ENCODE measurements at regions not wholly inside any gene's neighbourhood (a gene's known extent, or its start where the extent isn't known, plus 50 kb on each side); places are given as distances from the start of the nearest gene placed in this dataset.

DNA sequence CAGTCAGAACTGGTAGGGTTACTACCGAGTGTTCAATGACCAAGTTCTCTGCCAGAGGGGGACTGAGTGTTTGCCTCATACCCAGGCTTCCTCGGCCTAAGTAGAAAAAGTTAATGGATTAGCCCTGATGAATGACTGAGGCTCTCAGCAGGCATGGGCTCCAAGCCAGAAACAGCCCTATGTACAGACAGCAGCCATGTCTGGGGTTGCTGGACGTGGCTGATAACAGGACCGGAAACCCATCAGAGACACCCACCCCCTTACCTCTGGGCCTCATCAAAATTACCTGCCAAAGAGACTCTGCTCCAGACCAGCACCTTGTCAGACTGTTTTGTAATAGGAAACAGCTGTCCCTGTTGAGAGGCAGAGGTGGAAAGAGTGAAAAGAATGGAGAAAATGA lies 351.4 kb downstream of the ETS1 start:
- no peak for TF ChIP-seq EZH2 (IDR thresholded peaks at IDR 0.05; ENCODE audit: borderline replicate concordance, low read length)
- TF ChIP-seq, protein P1, sequence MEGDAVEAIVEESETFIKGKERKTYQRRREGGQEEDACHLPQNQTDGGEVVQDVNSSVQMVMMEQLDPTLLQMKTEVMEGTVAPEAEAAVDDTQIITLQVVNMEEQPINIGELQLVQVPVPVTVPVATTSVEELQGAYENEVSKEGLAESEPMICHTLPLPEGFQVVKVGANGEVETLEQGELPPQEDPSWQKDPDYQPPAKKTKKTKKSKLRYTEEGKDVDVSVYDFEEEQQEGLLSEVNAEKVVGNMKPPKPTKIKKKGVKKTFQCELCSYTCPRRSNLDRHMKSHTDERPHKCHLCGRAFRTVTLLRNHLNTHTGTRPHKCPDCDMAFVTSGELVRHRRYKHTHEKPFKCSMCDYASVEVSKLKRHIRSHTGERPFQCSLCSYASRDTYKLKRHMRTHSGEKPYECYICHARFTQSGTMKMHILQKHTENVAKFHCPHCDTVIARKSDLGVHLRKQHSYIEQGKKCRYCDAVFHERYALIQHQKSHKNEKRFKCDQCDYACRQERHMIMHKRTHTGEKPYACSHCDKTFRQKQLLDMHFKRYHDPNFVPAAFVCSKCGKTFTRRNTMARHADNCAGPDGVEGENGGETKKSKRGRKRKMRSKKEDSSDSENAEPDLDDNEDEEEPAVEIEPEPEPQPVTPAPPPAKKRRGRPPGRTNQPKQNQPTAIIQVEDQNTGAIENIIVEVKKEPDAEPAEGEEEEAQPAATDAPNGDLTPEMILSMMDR (conservative IDR thresholded peaks at IDR 0.05 in 1 of 2, IDR thresholded peaks at IDR 0.05 in 1 of 2; ENCODE audit: extremely low read depth in 1 of 2, insufficient read depth in 1 of 2, low read depth in 1 of 2, low read length in 2 of 2), result no peak
